NK-92 (cell line): ENCODE measurements at regions not wholly inside any gene's neighbourhood (a gene's known extent, or its start where the extent isn't known, plus 50 kb on each side); places are given as distances from the start of the nearest gene placed in this dataset.

Source experiments
- DNase-seq: peaks from one replicate; lab custom pipeline; 2025; ENCODE audit not compliant: unreplicated experiment; lab: John Stamatoyannopoulos, UW

GRCh38 chr2:66843847-66844246 lies 408.9 kb downstream of the MEIS1 start:
- no peak for DNase-seq

- no peak for DNase-seq
These were observed 410.4 kb downstream of the MEIS1 start for GRCh38 chr2:66845307-66845706.

- no peak for DNase-seq
These were observed 412.0 kb downstream of the MEIS1 start for GRCh38 chr2:66846887-66847286.

GRCh38 chr2:66849153-66849755 lies 414.3 kb downstream of the MEIS1 start:
- DNase-seq, result no peak

- DNase-seq, result no peak
These were observed 415.5 kb downstream of the MEIS1 start for GRCh38 chr2:66850376-66850775.

GRCh38 chr2:66851449-66851872 lies 416.5 kb downstream of the MEIS1 start:
- no peak for DNase-seq

GRCh38 chr2:66852953-66853352 lies 418.0 kb downstream of the MEIS1 start:
- no peak for DNase-seq

GRCh38 chr2:66853585-66853984 lies 418.7 kb downstream of the MEIS1 start:
- no peak for DNase-seq

- no peak for DNase-seq
These were observed 419.4 kb downstream of the MEIS1 start for GRCh38 chr2:66854298-66854697.

GRCh38 chr2:66862885-66863650 lies 428.1 kb downstream of the MEIS1 start:
- no peak for DNase-seq

- no peak for DNase-seq
These were observed 430.2 kb downstream of the MEIS1 start for GRCh38 chr2:66865161-66865560.

GRCh38 chr2:66866331-66867062 lies 431.6 kb downstream of the MEIS1 start:
- no peak for DNase-seq

- DNase-seq, result no peak
These were observed 432.1 kb downstream of the MEIS1 start for GRCh38 chr2:66867063-66867441.

- DNase-seq, result no peak
These were observed 434.2 kb downstream of the MEIS1 start for GRCh38 chr2:66869076-66869475.

GRCh38 chr2:66872081-66872985 lies 437.4 kb downstream of the MEIS1 start:
- no peak for DNase-seq

GRCh38 chr2:66872986-66873754 lies 438.2 kb downstream of the MEIS1 start:
- DNase-seq, result no peak

GRCh38 chr2:66874411-66874810 lies 439.5 kb downstream of the MEIS1 start:
- DNase-seq, result no peak

- no peak for DNase-seq
These were observed 441.1 kb downstream of the MEIS1 start for GRCh38 chr2:66875941-66876462.

GRCh38 chr2:66885775-66886383 lies 451.0 kb downstream of the MEIS1 start:
- no peak for DNase-seq

- DNase-seq, result no peak
These were observed 453.3 kb downstream of the MEIS1 start for GRCh38 chr2:66888246-66888645.
